ENCODE measurements at regions not wholly inside any gene's neighbourhood (a gene's known extent, or its start where the extent isn't known, plus 50 kb on each side); places are given as distances from the start of the nearest gene placed in this dataset.

GRCh38 chr2:129428086-129428660 is 551.3 kb upstream of the RAB6C start:
- no peak overlapping the region for H3K4me3 ChIP-seq (replicated peaks; ENCODE audit: low read depth, low read length)
- DNase-seq (ENCODE audit: extremely low read depth, low read depth): no peak
- TF ChIP-seq CTCF (IDR thresholded peaks at IDR 0.05; ENCODE audit: low read depth, low read length, missing control alignments): no peak

- no peak for TF ChIP-seq CTCF (IDR thresholded peaks at IDR 0.05; ENCODE audit: low read depth, low read length, missing control alignments)
- no peak for DNase-seq (ENCODE audit: extremely low read depth, low read depth)
- no peak overlapping the region for H3K4me3 ChIP-seq (replicated peaks; ENCODE audit: low read depth, low read length)
Observed at GRCh38 chr2:129430911-129431310, 548.6 kb upstream of the RAB6C start.

- TF ChIP-seq CTCF (IDR thresholded peaks at IDR 0.05; ENCODE audit: low read depth, low read length, missing control alignments): no peak
- no peak for DNase-seq (ENCODE audit: extremely low read depth, low read depth)
- no peak overlapping the region for H3K4me3 ChIP-seq (replicated peaks; ENCODE audit: low read depth, low read length)
Observed at GRCh38 chr2:129431881-129432280, 547.6 kb upstream of the RAB6C start.

- TF ChIP-seq CTCF (IDR thresholded peaks at IDR 0.05; ENCODE audit: low read depth, low read length, missing control alignments): no peak
- DNase-seq (ENCODE audit: extremely low read depth, low read depth): no peak
- no peak overlapping the region for H3K4me3 ChIP-seq (replicated peaks; ENCODE audit: low read depth, low read length)
Observed at GRCh38 chr2:129436809-129437208, 542.7 kb upstream of the RAB6C start.

GRCh38 chr2:129437725-129438124 is 541.7 kb upstream of the RAB6C start:
- DNase-seq (ENCODE audit: extremely low read depth, low read depth): no peak
- H3K4me3 ChIP-seq (replicated peaks; ENCODE audit: low read depth, low read length): no peak overlapping the region
- TF ChIP-seq CTCF (IDR thresholded peaks at IDR 0.05; ENCODE audit: low read depth, low read length, missing control alignments): no peak

GRCh38 chr2:129438501-129439057 is 540.9 kb upstream of the RAB6C start:
- DNase-seq (ENCODE audit: extremely low read depth, low read depth): no peak
- TF ChIP-seq CTCF (IDR thresholded peaks at IDR 0.05; ENCODE audit: low read depth, low read length, missing control alignments): no peak
- H3K4me3 ChIP-seq (replicated peaks; ENCODE audit: low read depth, low read length): no peak overlapping the region
